Neural progenitor cell (in vitro differentiated cells): ENCODE measurements at regions not wholly inside any gene's neighbourhood (a gene's known extent, or its start where the extent isn't known, plus 50 kb on each side); places are given as distances from the start of the nearest gene placed in this dataset.
A peak's percentile ranks its signal among the peaks of the same experiment; 100 is the strongest.
"Not testable (repeated sequence)": the region's sequence is repeated elsewhere in the genome, so short reads cannot be mapped to it uniquely, and the experiment has no call there.

ENCODE experiments used
- DNase-seq: peaks from one replicate; pipeline ENCODE4 v3.0.0-alpha.2; 2016; ENCODE audit warnings: low spot score
- H2AFZ ChIP-seq: fragments of 200-600 bp; sonication (generic); replicated peaks from 2 replicates; pipeline ENCODE4 v1.6.1; 2016; ENCODE audit warnings: antibody characterized with exemption
- H3F3A ChIP-seq: fragments of 200-600 bp; sonication (generic); 2 replicates; pipeline ENCODE4 v1.6.1; 2016; ENCODE audit warnings: antibody characterized with exemption, low read depth
- H3K27ac ChIP-seq: fragments of 200-600 bp; sonication (generic); 2 replicates; pipeline ENCODE4 v1.5.1; 2016; ENCODE audit warnings: mild to moderate bottlenecking
- H3K27me3 ChIP-seq: fragments of 200-600 bp; sonication (generic); 2 replicates; pipeline ENCODE4 v1.6.1; 2016; ENCODE audit warnings: mild to moderate bottlenecking, moderate library complexity
- H3K36me3 ChIP-seq: fragments of 200-600 bp; sonication (generic); 2 replicates; pipeline ENCODE4 v1.5.1; 2016
- H3K4me1 ChIP-seq: fragments of 200-600 bp; sonication (generic); 2 replicates; pipeline ENCODE4 v1.6.1; 2016; ENCODE audit warnings: mixed run types
- H3K4me2 ChIP-seq: fragments of 200-600 bp; sonication (generic); 2 replicates; pipeline ENCODE4 v1.6.1; 2016
- H3K4me3 ChIP-seq: fragments of 200-600 bp; sonication (generic); 2 replicates; pipeline ENCODE4 v1.5.1; 2016
- H3K79me2 ChIP-seq: fragments of 200-600 bp; sonication (generic); 2 replicates; pipeline ENCODE4 v1.6.1; 2016; ENCODE audit warnings: low read depth
- H3K9ac ChIP-seq: fragments of 200-600 bp; sonication (generic); 2 replicates; pipeline ENCODE4 v1.6.1; 2016
- H3K9me3 ChIP-seq: fragments of 200-600 bp; sonication (generic); 2 replicates; pipeline ENCODE4 v1.5.1; 2016; ENCODE audit warnings: low read depth
- H4K20me1 ChIP-seq: fragments of 200-600 bp; sonication (generic); 2 replicates; pipeline ENCODE4 v1.6.1; 2016; ENCODE audit warnings: low read depth
- H3K27ac Mint-ChIP-seq: 3 replicates; pipeline ENCODE4 v1.8.0; 2021; ENCODE audit warnings: mixed read lengths
- H3K27me3 Mint-ChIP-seq: 2 replicates; pipeline ENCODE4 v1.8.0; 2022; ENCODE audit warnings: low read depth, mild to moderate bottlenecking, inconsistent platforms, moderate library complexity, mixed read lengths; ENCODE audit not compliant: insufficient read depth
- H3K36me3 Mint-ChIP-seq: 3 replicates; pipeline ENCODE4 v1.8.0; 2021; ENCODE audit warnings: mixed read lengths
- H3K4me1 Mint-ChIP-seq: 3 replicates; pipeline ENCODE4 v1.8.0; 2021; ENCODE audit warnings: mixed read lengths
- H3K4me3 Mint-ChIP-seq: 3 replicates; pipeline ENCODE4 v1.8.0; 2021; ENCODE audit warnings: mild to moderate bottlenecking, moderate library complexity, mixed read lengths
- H3K9me3 Mint-ChIP-seq: 3 replicates; pipeline ENCODE4 v1.8.0; 2020; ENCODE audit warnings: mixed read lengths
- CTCF ChIP-seq: fragments of 200-600 bp; sonication (generic); IDR thresholded peaks from 2 replicates; pipeline ENCODE4 v1.5.1; 2017; ENCODE audit warnings: antibody characterized with exemption, mild to moderate bottlenecking
- EZH2 ChIP-seq: fragments of 200-600 bp; sonication (generic); IDR thresholded peaks from 2 replicates; pipeline ENCODE4 v1.6.1; 2017; ENCODE audit warnings: antibody characterized with exemption, mild to moderate bottlenecking, moderate library complexity
- EZH2phosphoT487 ChIP-seq: fragments of 200-600 bp; sonication (generic); IDR thresholded peaks from 2 replicates; pipeline ENCODE4 v1.6.1; 2017; ENCODE audit warnings: antibody characterized with exemption

GRCh38 chr3:164806188-164806587 is 272.1 kb downstream of the SI start:
- Histone ChIP-seq H3K9me3 (no peaks in the 10 kb centered on the region), H3K27ac (no peak overlapping the region), H3K9ac (no peak overlapping the region), H3K27me3 (no peaks in the 10 kb centered on the region), H3K79me2 (no peaks in the 10 kb centered on the region), H3K4me1 (no peaks in the 10 kb centered on the region), H3K4me3 (no peak overlapping the region), H2AFZ (no peak overlapping the region), H3K36me3 (no peaks in the 10 kb centered on the region), H3K4me2 (no peak overlapping the region), H3F3A (no peaks in the 10 kb centered on the region), H4K20me1 (no peaks in the 10 kb centered on the region)
- H3K27ac Mint-ChIP-seq = no peak overlapping the region
- H3K4me3 Mint-ChIP-seq = no peak overlapping the region
- no peaks in the 10 kb centered on the region for H3K4me1 Mint-ChIP-seq
- no peak for DNase-seq
- no peaks in the 10 kb centered on the region for H3K27me3 Mint-ChIP-seq
- no peak for TF ChIP-seq EZH2
- TF ChIP-seq CTCF = peak; percentile 14
- no peak for TF ChIP-seq EZH2phosphoT487
- no peaks in the 10 kb centered on the region for H3K36me3 Mint-ChIP-seq
- peaks cover 2% of the 10 kb centered on the region for H3K9me3 Mint-ChIP-seq

GRCh38 chr3:164794099-164794498 is 284.2 kb downstream of the SI start:
- Histone ChIP-seq H3K4me2 (no peak overlapping the region), H3K27me3 (no peaks in the 10 kb centered on the region), H3K9me3 (no peaks in the 10 kb centered on the region), H3K79me2 (no peaks in the 10 kb centered on the region), H3K9ac (no peak overlapping the region), H3K4me3 (no peak overlapping the region), H2AFZ (no peak overlapping the region), H3K27ac (no peak overlapping the region), H3K4me1 (no peaks in the 10 kb centered on the region), H3F3A (no peaks in the 10 kb centered on the region), H4K20me1 (no peaks in the 10 kb centered on the region), H3K36me3 (no peaks in the 10 kb centered on the region)
- DNase-seq = no peak
- H3K4me3 Mint-ChIP-seq = no peak overlapping the region
- TF ChIP-seq EZH2phosphoT487 = no peak
- TF ChIP-seq CTCF = no peak
- no peak for TF ChIP-seq EZH2
- H3K9me3 Mint-ChIP-seq = no peaks in the 10 kb centered on the region
- no peak overlapping the region for H3K27ac Mint-ChIP-seq
- H3K36me3 Mint-ChIP-seq = no peaks in the 10 kb centered on the region
- H3K4me1 Mint-ChIP-seq = no peaks in the 10 kb centered on the region
- H3K27me3 Mint-ChIP-seq = no peaks in the 10 kb centered on the region

GRCh38 chr3:164791263-164791662 is 287.0 kb downstream of the SI start:
- Mint-ChIP-seq H3K27me3 (no peaks in the 10 kb centered on the region), H3K4me3 (no peak overlapping the region), H3K27ac (no peak overlapping the region), H3K9me3 (peaks cover 5% of the 10 kb centered on the region), H3K36me3 (peaks cover 2% of the 10 kb centered on the region), H3K4me1 (no peaks in the 10 kb centered on the region)
- no peaks in the 10 kb centered on the region for H3K27me3 ChIP-seq
- H2AFZ ChIP-seq = no peak overlapping the region
- no peak overlapping the region for H3K4me3 ChIP-seq
- H3F3A ChIP-seq = no peaks in the 10 kb centered on the region
- no peaks in the 10 kb centered on the region for H3K36me3 ChIP-seq
- TF ChIP-seq EZH2phosphoT487 = no peak
- no peak for TF ChIP-seq CTCF
- no peak for TF ChIP-seq EZH2
- H3K4me1 ChIP-seq = no peaks in the 10 kb centered on the region
- no peak overlapping the region for H3K27ac ChIP-seq
- no peaks in the 10 kb centered on the region for H3K9me3 ChIP-seq
- H3K9ac ChIP-seq = no peak overlapping the region
- no peaks in the 10 kb centered on the region for H4K20me1 ChIP-seq
- DNase-seq = no peak
- H3K4me2 ChIP-seq = no peak overlapping the region
- H3K79me2 ChIP-seq = no peaks in the 10 kb centered on the region

- not testable (repeated sequence) for H3K27me3 ChIP-seq, H3K79me2 ChIP-seq, H3K9me3 Mint-ChIP-seq, H3K4me2 ChIP-seq, H2AFZ ChIP-seq, H3F3A ChIP-seq, H3K4me1 Mint-ChIP-seq, H3K27me3 Mint-ChIP-seq, H3K9ac ChIP-seq, H3K27ac Mint-ChIP-seq, DNase-seq, H3K36me3 Mint-ChIP-seq, H3K4me3 Mint-ChIP-seq, H3K27ac ChIP-seq, H3K36me3 ChIP-seq, H3K4me3 ChIP-seq, H4K20me1 ChIP-seq, H3K4me1 ChIP-seq, H3K9me3 ChIP-seq
These were observed 293.9 kb downstream of the SI start for GRCh38 chr3:164784407-164784806.
